HEK293T (cell line): ENCODE measurements at regions not wholly inside any gene's neighbourhood (a gene's known extent, or its start where the extent isn't known, plus 50 kb on each side); places are given as distances from the start of the nearest gene placed in this dataset.

Experiments
- BHLHE40 ChIP-seq: fragments of 450-650 bp; IDR thresholded peaks from 2 replicates; pipeline ENCODE4 v1.6.1; 2016; ENCODE audit warnings: mild to moderate bottlenecking, moderate library complexity, borderline replicate concordance
- ELF4 ChIP-seq: fragments of 450-650 bp; IDR thresholded peaks from 2 replicates; pipeline ENCODE4 v1.6.1; 2017; ENCODE audit warnings: antibody characterized with exemption
- FOXA1 ChIP-seq: fragments of 450-650 bp; IDR thresholded peaks from 2 replicates; pipeline ENCODE4 v1.6.1; 2016; ENCODE audit warnings: mild to moderate bottlenecking
- FOXK2 ChIP-seq: fragments of 450-650 bp; IDR thresholded peaks from 2 replicates; pipeline ENCODE4 v1.6.1; 2016; ENCODE audit warnings: mild to moderate bottlenecking
- FOXM1 ChIP-seq: fragments of 450-650 bp; IDR thresholded peaks from 2 replicates; pipeline ENCODE4 v1.6.1; 2017; ENCODE audit warnings: mild to moderate bottlenecking, borderline replicate concordance
- HDGF ChIP-seq: fragments of 450-650 bp; IDR thresholded peaks from 2 replicates; pipeline ENCODE4 v1.6.1; 2017; ENCODE audit warnings: antibody characterized with exemption, borderline replicate concordance
- L3MBTL2 ChIP-seq: fragments of 450-650 bp; conservative IDR thresholded peaks from 2 replicates; pipeline ENCODE4 v1.6.1; 2016; ENCODE audit warnings: mild to moderate bottlenecking
- LEF1 ChIP-seq: fragments of 450-650 bp; IDR thresholded peaks from 2 replicates; pipeline ENCODE4 v1.6.1; 2017; ENCODE audit warnings: mild to moderate bottlenecking, borderline replicate concordance
- NFRKB ChIP-seq: fragments of 450-650 bp; IDR thresholded peaks from 2 replicates; pipeline ENCODE4 v1.6.1; 2016; ENCODE audit warnings: mild to moderate bottlenecking, moderate library complexity
- SP1 ChIP-seq: fragments of 450-650 bp; IDR thresholded peaks from 2 replicates; pipeline ENCODE4 v1.6.1; 2017
- SUZ12 ChIP-seq: fragments of 450-650 bp; IDR thresholded peaks from 2 replicates; pipeline ENCODE4 v1.6.1; 2016; ENCODE audit warnings: mild to moderate bottlenecking
- TARDBP ChIP-seq: fragments of 450-650 bp; IDR thresholded peaks from 2 replicates; pipeline ENCODE4 v1.6.1; 2016
- ZNF384 ChIP-seq: fragments of 450-650 bp; IDR thresholded peaks from 2 replicates; pipeline ENCODE4 v1.6.1; 2016
- TF ChIP-seq, protein P1 (sequence below): fragments of 450-650 bp; IDR thresholded peaks from 2 replicates; pipeline ENCODE4 v1.6.1; 2016

GRCh38 chrX:122941806-122942205 lies 242.3 kb upstream of the GRIA3 start:
- TF ChIP-seq ELF4 (no peak), SP1 (no peak), SUZ12 (no peak), FOXK2 (no peak), ZNF384 (no peak), FOXM1 (no peak), HDGF (no peak), LEF1 (no peak), TARDBP (no peak), FOXA1 (no peak), BHLHE40 (no peak), L3MBTL2 (no peak), NFRKB (no peak)
- TF ChIP-seq, protein P1, sequence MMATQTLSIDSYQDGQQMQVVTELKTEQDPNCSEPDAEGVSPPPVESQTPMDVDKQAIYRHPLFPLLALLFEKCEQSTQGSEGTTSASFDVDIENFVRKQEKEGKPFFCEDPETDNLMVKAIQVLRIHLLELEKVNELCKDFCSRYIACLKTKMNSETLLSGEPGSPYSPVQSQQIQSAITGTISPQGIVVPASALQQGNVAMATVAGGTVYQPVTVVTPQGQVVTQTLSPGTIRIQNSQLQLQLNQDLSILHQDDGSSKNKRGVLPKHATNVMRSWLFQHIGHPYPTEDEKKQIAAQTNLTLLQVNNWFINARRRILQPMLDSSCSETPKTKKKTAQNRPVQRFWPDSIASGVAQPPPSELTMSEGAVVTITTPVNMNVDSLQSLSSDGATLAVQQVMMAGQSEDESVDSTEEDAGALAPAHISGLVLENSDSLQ: no peak
